ENCODE measurements at regions not wholly inside any gene's neighbourhood (a gene's known extent, or its start where the extent isn't known, plus 50 kb on each side); places are given as distances from the start of the nearest gene placed in this dataset.

DNA sequence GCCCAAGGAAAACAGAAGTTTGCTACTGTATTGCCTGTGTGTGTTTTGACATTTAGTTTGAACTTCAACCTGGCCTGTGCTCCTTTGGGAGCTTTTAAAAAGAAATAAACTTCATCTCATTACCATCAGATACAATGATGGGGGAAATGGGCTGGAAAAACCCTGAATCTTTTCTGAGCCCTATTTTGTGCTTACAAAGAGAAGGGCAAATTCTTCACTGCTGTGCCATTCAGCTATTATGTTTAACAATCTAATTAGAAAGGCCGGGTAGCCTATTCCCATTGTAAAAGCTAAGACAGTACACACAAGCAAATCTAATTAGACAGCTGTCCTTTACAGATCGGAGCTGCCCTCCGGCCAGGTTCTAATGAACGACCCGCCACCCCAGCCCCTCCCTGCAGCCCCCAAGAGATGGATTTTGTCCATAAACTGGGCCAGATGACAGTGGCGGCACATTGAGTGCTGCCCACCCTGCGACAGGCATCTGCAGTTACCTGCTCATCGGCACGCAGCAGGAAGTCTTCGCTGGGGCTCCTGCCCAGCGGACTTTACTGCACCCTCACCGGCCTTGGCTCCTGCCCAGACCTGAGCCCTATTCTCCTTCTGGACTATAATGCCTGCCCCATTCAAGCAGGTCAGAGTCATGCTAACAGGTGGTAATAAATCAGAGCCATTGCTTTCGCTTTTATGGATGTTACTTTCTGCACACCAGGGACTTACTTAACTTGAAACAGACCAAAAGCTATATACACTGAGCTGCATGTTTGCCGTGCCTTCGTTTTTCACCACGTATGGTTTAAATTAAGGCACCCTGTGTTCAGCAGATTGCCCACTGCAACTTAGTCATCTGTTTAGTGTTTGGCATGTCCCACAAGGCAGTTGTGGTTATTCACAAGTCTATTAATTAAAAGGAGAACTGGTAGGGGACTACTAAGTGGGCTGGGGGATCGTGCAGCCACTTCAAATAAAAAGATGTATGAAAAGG lies 549.6 kb downstream of the FGF9 start:
- Mint-ChIP-seq H3K4me3 (no peak overlapping the region), H3K27me3 (ENCODE audit: low read depth) (no peaks in the 10 kb centered on the region), H3K9me3 (no peaks in the 10 kb centered on the region), H3K36me3 (ENCODE audit: insufficient read depth in 1 of 3, low read depth in 3 of 3) (no peaks in the 10 kb centered on the region), H3K27ac (0 out of 7 replicates have a peak overlapping the region, but pooled peaks of 1 of the 3 experiments have one; percentile 91), H3K4me1 (peaks cover 11 to 16% of the 10 kb centered on the region in 2 experiments)
- H4K8ac ChIP-seq (replicated peaks; ENCODE audit: insufficient read length, low read depth, low read length): no peak overlapping the region
- H3K4ac ChIP-seq (ENCODE audit: low read depth, low read length): no peak overlapping the region
- H3K23ac ChIP-seq (ENCODE audit: insufficient read length, low read depth, low read length): no peak overlapping the region
- H3K9me3 ChIP-seq (ENCODE audit: control insufficient read depth, low read depth, low read length): no peaks in the 10 kb centered on the region
- H4K20me1 ChIP-seq (ENCODE audit: control insufficient read depth, insufficient read depth, insufficient read length): no peaks in the 10 kb centered on the region
- no peak overlapping the region for H3K9ac ChIP-seq (ENCODE audit: extremely low read depth, insufficient read length, low read length)
- H2AK5ac ChIP-seq (ENCODE audit: insufficient read length, low read length): no peak overlapping the region
- no peak for DNase-seq
- H3T11ph ChIP-seq (ENCODE audit: low read length): no peak overlapping the region
- no peaks in the 10 kb centered on the region for H3K4me1 ChIP-seq (ENCODE audit: insufficient read depth, low read length)
- H2BK5ac ChIP-seq (ENCODE audit: insufficient read length, low read length): no peak overlapping the region
- no peak overlapping the region for H3K4me2 ChIP-seq (ENCODE audit: insufficient read depth, insufficient read length, low read length)
- H3K56ac ChIP-seq (ENCODE audit: insufficient read length, low read depth, low read length): no peak overlapping the region
- no peak overlapping the region for H2BK120ac ChIP-seq (ENCODE audit: low read depth, low read length, poor library complexity, severe bottlenecking)
- WGBS (ENCODE audit: extremely low coverage, insufficient read length, low lambda C conversion rate): no CpG with 5 or more reads among the region's 17 CpGs
- no peak overlapping the region for H4K5ac ChIP-seq (ENCODE audit: insufficient read length, low read depth, low read length)
- no peaks in the 10 kb centered on the region for H3K27me3 ChIP-seq (ENCODE audit: insufficient read depth, low read length)
- no peak overlapping the region for H3K18ac ChIP-seq (ENCODE audit: insufficient read length, low read depth, low read length)
- no peak overlapping the region for H3K27ac ChIP-seq (ENCODE audit: insufficient read length, low read depth, low read length)
- no peak overlapping the region for H3K14ac ChIP-seq (ENCODE audit: insufficient read depth, low read length)
- H2AFZ ChIP-seq (ENCODE audit: low read length): no peak overlapping the region
- no peak overlapping the region for H2BK15ac ChIP-seq (ENCODE audit: low read depth, low read length)
- H4K91ac ChIP-seq (ENCODE audit: insufficient read length, low read depth, low read length): no peak overlapping the region
- no peaks in the 10 kb centered on the region for H3K79me2 ChIP-seq (ENCODE audit: insufficient read depth, low read length)
- no peaks in the 10 kb centered on the region for H3K23me2 ChIP-seq (ENCODE audit: insufficient read length, low read depth, low read length, poor library complexity, severe bottlenecking)
- H3K79me1 ChIP-seq (ENCODE audit: insufficient read depth, low read depth, low read length, poor library complexity, severe bottlenecking): no peaks in the 10 kb centered on the region
- no peak overlapping the region for H2BK20ac ChIP-seq (ENCODE audit: low read depth, low read length, poor library complexity, severe bottlenecking)
- no peak overlapping the region for H2BK12ac ChIP-seq (ENCODE audit: insufficient read length, low read depth, low read length)
- TF ChIP-seq, protein P1, sequence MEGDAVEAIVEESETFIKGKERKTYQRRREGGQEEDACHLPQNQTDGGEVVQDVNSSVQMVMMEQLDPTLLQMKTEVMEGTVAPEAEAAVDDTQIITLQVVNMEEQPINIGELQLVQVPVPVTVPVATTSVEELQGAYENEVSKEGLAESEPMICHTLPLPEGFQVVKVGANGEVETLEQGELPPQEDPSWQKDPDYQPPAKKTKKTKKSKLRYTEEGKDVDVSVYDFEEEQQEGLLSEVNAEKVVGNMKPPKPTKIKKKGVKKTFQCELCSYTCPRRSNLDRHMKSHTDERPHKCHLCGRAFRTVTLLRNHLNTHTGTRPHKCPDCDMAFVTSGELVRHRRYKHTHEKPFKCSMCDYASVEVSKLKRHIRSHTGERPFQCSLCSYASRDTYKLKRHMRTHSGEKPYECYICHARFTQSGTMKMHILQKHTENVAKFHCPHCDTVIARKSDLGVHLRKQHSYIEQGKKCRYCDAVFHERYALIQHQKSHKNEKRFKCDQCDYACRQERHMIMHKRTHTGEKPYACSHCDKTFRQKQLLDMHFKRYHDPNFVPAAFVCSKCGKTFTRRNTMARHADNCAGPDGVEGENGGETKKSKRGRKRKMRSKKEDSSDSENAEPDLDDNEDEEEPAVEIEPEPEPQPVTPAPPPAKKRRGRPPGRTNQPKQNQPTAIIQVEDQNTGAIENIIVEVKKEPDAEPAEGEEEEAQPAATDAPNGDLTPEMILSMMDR (conservative IDR thresholded peaks at IDR 0.05): no peak
